Prostate gland (tissue), 2 donors: ENCODE measurements at regions not wholly inside any gene's neighbourhood (a gene's known extent, or its start where the extent isn't known, plus 50 kb on each side); places are given as distances from the start of the nearest gene placed in this dataset.

ENCODE experiments used
- POLR2AphosphoS5 ChIP-seq: sonication (generic); formaldehyde crosslinking; IDR thresholded peaks from one replicate; pipeline ENCODE4 v1.6.1; 2017; ENCODE audit warnings: antibody characterized with exemption
- TF ChIP-seq, protein P1 (sequence below), 4 experiments: fragments of 200-600 bp in 2 of 4; fragments of 450-650 bp in 2 of 4; sonication (generic) in 2 of 4; IDR thresholded peaks; 1 replicate in 3 of 4; 2 replicates in 1 of 4; pipeline ENCODE4 v1.5.1; 2016 to 2019; ENCODE audit warnings: antibody characterized with exemption in 4 of 4, mild to moderate bottlenecking in 2 of 4, moderate library complexity in 2 of 4

DNA sequence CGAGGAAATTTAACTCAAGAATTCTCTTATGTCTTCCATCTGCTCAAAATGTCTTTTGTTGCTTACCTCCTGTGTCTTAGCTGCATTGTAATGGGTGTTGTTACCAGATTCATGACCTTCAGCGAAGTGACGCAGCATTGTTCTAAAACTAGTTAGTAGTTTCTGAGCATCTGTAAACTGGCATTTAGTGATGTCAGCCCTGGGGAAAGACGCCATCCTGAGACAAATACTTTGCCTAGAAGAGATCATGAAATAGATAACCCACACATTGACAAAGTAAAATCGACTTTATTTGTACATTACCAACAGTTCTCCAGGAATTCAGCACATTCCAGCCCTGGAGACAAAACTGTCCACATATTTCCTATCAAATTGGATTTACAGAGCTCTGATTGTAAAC lies 87.8 kb downstream of the GPAM start:
- TF ChIP-seq, protein P1, sequence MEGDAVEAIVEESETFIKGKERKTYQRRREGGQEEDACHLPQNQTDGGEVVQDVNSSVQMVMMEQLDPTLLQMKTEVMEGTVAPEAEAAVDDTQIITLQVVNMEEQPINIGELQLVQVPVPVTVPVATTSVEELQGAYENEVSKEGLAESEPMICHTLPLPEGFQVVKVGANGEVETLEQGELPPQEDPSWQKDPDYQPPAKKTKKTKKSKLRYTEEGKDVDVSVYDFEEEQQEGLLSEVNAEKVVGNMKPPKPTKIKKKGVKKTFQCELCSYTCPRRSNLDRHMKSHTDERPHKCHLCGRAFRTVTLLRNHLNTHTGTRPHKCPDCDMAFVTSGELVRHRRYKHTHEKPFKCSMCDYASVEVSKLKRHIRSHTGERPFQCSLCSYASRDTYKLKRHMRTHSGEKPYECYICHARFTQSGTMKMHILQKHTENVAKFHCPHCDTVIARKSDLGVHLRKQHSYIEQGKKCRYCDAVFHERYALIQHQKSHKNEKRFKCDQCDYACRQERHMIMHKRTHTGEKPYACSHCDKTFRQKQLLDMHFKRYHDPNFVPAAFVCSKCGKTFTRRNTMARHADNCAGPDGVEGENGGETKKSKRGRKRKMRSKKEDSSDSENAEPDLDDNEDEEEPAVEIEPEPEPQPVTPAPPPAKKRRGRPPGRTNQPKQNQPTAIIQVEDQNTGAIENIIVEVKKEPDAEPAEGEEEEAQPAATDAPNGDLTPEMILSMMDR (IDR thresholded peaks at IDR 0.05): no peak
- TF ChIP-seq POLR2AphosphoS5: no peak
